Uterus (tissue), 3 donors: ENCODE measurements at regions not wholly inside any gene's neighbourhood (a gene's known extent, or its start where the extent isn't known, plus 50 kb on each side); places are given as distances from the start of the nearest gene placed in this dataset.

ENCODE experiments used
- DNase-seq, 2 donors: peaks; one replicate each; pipeline ENCODE4 v3.0.0-alpha.2; 2019 to 2020
- H3K27ac ChIP-seq, 2 donors: fragments of 200-600 bp; sonication (generic); 1 replicate in 1 of 2; 2 replicates in 1 of 2; pipeline ENCODE4 v1.5.1; 2016 to 2018
- H3K27me3 ChIP-seq, 2 donors: fragments of 200-600 bp; sonication (generic); one replicate each; pipeline ENCODE4 v1.5.1; 2018 to 2019; ENCODE audit warnings: control low read depth in 1 of 2
- H3K36me3 ChIP-seq, 2 donors: fragments of 200-600 bp; sonication (generic); one replicate each; pipeline ENCODE4 v1.5.1; 2019; ENCODE audit warnings: control low read depth in 1 of 2
- H3K4me1 ChIP-seq, 2 donors: fragments of 200-600 bp; sonication (generic); one replicate each; pipeline ENCODE4 v1.5.1; 2018 to 2019; ENCODE audit warnings: control low read depth in 1 of 2
- H3K4me3 ChIP-seq, 2 donors: fragments of 200-600 bp; sonication (generic); 1 replicate in 1 of 2; 2 replicates in 1 of 2; pipeline ENCODE4 v1.5.1; 2018 to 2019; ENCODE audit warnings: mild to moderate bottlenecking in 1 of 2
- H3K9me3 ChIP-seq, 2 donors: fragments of 200-600 bp; sonication (generic); one replicate each; pipeline ENCODE4 v1.5.1; 2019; ENCODE audit warnings: control low read depth in 1 of 2
- POLR2A ChIP-seq, 2 donors: fragments of 450-650 bp; IDR thresholded peaks; one replicate each; pipeline ENCODE4 v1.6.1; 2016; ENCODE audit warnings: antibody characterized with exemption in 2 of 2, mild to moderate bottlenecking in 1 of 2, moderate library complexity in 1 of 2
- intact Hi-C: fragments of 100-400 bp; cut with DNase I; formaldehyde crosslinking; loops from one replicate; pipeline ENCODE4 v1.15.1; 2023; ENCODE audit warnings: low total_unique reads
- TF ChIP-seq, protein P1 (sequence below), 4 experiments: fragments of 200-600 bp in 2 of 4; fragments of 450-650 bp in 2 of 4; sonication (generic) in 2 of 4; IDR thresholded peaks; one replicate each; pipeline ENCODE4 v1.5.1; 2016 to 2019; ENCODE audit warnings: antibody characterized with exemption in 4 of 4, mild to moderate bottlenecking in 2 of 4, moderate library complexity in 1 of 4
- donor health status: DM: yes; HTN: yes; CAD: no.

DNA sequence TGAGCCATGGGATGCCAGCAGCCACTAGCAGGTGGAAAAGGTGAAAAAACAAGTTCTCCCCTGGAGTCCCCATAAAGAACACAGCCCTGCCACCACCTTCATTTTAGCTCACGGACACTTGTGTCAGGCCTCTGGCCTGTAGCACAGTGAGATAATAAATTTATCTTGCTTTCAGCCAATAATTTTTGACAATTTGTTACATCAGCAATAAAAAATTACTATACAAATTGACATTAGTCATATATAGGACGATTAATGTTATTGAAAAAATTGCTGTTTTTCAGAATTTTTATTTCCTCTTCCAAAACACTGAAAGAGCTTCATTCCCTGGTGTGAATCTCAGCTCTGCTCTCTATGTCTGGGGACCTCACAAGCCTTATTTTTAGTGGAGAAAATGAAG lies 152.9 kb upstream of the ETV3 start:
- no peaks in the 10 kb centered on the region for H3K36me3 ChIP-seq
- DNase-seq: no peak
- no peak overlapping the region for H3K27ac ChIP-seq
- no peaks in the 10 kb centered on the region for H3K4me1 ChIP-seq
- intact Hi-C loops: no loop called here
- no peak for TF ChIP-seq POLR2A (IDR thresholded peaks at IDR 0.05)
- TF ChIP-seq, protein P1, sequence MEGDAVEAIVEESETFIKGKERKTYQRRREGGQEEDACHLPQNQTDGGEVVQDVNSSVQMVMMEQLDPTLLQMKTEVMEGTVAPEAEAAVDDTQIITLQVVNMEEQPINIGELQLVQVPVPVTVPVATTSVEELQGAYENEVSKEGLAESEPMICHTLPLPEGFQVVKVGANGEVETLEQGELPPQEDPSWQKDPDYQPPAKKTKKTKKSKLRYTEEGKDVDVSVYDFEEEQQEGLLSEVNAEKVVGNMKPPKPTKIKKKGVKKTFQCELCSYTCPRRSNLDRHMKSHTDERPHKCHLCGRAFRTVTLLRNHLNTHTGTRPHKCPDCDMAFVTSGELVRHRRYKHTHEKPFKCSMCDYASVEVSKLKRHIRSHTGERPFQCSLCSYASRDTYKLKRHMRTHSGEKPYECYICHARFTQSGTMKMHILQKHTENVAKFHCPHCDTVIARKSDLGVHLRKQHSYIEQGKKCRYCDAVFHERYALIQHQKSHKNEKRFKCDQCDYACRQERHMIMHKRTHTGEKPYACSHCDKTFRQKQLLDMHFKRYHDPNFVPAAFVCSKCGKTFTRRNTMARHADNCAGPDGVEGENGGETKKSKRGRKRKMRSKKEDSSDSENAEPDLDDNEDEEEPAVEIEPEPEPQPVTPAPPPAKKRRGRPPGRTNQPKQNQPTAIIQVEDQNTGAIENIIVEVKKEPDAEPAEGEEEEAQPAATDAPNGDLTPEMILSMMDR (IDR thresholded peaks at IDR 0.05): no peak
- H3K27me3 ChIP-seq: no peaks in the 10 kb centered on the region
- H3K9me3 ChIP-seq: no peaks in the 10 kb centered on the region
- no peak overlapping the region for H3K4me3 ChIP-seq

DNA sequence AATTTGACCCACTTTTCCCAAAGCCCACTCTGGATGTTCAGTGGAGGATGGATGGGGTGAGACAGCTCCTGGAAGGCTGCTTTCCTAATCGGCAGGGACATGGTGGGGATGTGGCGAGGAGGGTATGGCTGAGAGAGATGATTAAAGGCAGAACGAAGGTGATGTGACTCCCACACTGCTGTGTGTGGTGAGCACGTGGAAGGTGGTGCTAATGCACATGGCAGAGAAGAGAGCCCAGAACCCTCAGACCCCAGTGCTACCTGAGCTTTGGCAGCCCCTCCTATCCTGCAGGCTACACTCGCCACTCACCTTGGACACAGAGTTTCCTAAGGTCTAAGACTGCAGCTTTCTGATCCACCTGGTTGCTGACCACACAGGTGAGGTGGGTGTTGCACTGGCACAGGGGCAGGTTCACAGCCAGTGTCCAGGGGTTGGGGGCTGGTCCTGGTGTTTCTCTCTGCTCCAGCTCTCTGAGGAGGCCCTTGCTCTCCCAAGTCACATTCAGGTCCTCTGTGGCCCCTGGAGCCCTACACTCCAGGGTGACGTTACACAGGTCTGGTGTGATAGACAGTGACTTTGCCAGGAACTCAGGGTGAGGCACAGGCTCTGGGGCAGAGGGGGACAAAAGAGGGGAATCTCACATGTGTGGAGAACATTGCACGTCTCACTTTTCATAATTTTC lies 151.4 kb upstream of the ETV3 start:
- no peak for TF ChIP-seq POLR2A (IDR thresholded peaks at IDR 0.05)
- TF ChIP-seq, protein P1 (IDR thresholded peaks at IDR 0.05): no peak
- Histone ChIP-seq H3K4me1 (no peaks in the 10 kb centered on the region), H3K27me3 (no peaks in the 10 kb centered on the region), H3K9me3 (no peaks in the 10 kb centered on the region), H3K27ac (no peak overlapping the region), H3K36me3 (no peaks in the 10 kb centered on the region), H3K4me3 (no peak overlapping the region)
- intact Hi-C loops: no loop called here
- no peak for DNase-seq

DNA sequence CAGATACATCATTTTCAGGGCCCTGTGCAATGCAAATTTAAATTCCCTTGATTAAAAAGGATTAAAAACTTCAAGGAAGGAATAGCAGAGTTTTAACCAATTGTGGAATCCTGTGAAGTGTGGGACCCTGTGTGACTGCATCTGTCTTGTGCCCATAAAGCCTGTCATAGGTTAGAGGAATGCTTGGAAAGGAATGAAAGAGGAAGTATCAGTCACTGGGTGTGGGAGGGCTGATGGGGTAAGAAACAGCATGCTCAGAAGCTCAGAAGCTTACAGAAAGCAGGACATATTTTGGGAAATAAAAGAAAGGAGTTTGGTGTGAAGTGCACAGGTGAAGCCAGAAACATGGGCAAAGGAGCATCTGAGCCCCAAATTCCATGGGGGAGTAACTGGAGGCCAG lies 150.8 kb upstream of the ETV3 start:
- H3K27me3 ChIP-seq: no peaks in the 10 kb centered on the region
- no peaks in the 10 kb centered on the region for H3K9me3 ChIP-seq
- no peak overlapping the region for H3K4me3 ChIP-seq
- no peak overlapping the region for H3K27ac ChIP-seq
- intact Hi-C loops: no loop called here
- no peaks in the 10 kb centered on the region for H3K36me3 ChIP-seq
- no peaks in the 10 kb centered on the region for H3K4me1 ChIP-seq
- no peak for DNase-seq
- TF ChIP-seq, protein P1 (IDR thresholded peaks at IDR 0.05): no peak
- TF ChIP-seq POLR2A (IDR thresholded peaks at IDR 0.05): no peak

DNA sequence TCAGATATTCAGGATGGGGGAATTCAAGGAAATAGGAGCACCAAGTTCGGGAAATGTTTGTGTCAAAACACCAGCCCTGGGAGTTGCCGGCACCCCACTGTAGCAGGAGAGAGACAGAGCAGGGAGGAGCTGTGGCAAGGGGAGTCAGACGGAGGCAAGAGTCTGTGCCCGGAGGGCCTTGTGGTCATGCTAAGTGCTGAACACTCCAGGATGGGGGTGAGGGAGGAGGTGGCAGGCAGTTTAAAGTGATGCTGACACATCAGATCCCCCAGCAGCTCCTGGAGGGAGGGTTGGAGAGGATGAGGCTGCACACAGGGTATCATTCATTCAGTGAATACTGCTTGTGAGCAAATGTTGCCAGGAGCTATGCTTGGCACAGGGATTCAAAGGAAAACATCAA lies 150.3 kb upstream of the ETV3 start:
- H3K4me1 ChIP-seq: no peaks in the 10 kb centered on the region
- no peak for TF ChIP-seq POLR2A (IDR thresholded peaks at IDR 0.05)
- TF ChIP-seq, protein P1 (IDR thresholded peaks at IDR 0.05): no peak
- H3K27me3 ChIP-seq: no peaks in the 10 kb centered on the region
- H3K4me3 ChIP-seq: no peak overlapping the region
- DNase-seq: no peak
- H3K9me3 ChIP-seq: no peaks in the 10 kb centered on the region
- H3K27ac ChIP-seq: no peak overlapping the region
- no peaks in the 10 kb centered on the region for H3K36me3 ChIP-seq
- intact Hi-C loops: no loop called here

GRCh38 chr1:157288006-157288405 lies 149.8 kb upstream of the ETV3 start:
- TF ChIP-seq POLR2A (IDR thresholded peaks at IDR 0.05): no peak
- TF ChIP-seq, protein P1 (IDR thresholded peaks at IDR 0.05): no peak
- Histone ChIP-seq H3K27me3 (no peaks in the 10 kb centered on the region), H3K4me3 (no peak overlapping the region), H3K27ac (no peak overlapping the region), H3K9me3 (no peaks in the 10 kb centered on the region), H3K4me1 (no peaks in the 10 kb centered on the region), H3K36me3 (no peaks in the 10 kb centered on the region)
- no peak for DNase-seq
- intact Hi-C loops: no loop called here
